HG03280 (cell line): ENCODE measurements at regions not wholly inside any gene's neighbourhood (a gene's known extent, or its start where the extent isn't known, plus 50 kb on each side); places are given as distances from the start of the nearest gene placed in this dataset.
A peak's percentile ranks its signal among the peaks of the same experiment; 100 is the strongest.
"Not testable (repeated sequence)": the region's sequence is repeated elsewhere in the genome, so short reads cannot be mapped to it uniquely, and the experiment has no call there.

Source experiments
- ATAC-seq: cut with Tn5 transposase; IDR thresholded peaks from one replicate; pipeline ENCODE4 v1.9.1; 2021; ENCODE audit warnings: mild to moderate bottlenecking, moderate library complexity; ENCODE audit not compliant: unreplicated experiment

DNA sequence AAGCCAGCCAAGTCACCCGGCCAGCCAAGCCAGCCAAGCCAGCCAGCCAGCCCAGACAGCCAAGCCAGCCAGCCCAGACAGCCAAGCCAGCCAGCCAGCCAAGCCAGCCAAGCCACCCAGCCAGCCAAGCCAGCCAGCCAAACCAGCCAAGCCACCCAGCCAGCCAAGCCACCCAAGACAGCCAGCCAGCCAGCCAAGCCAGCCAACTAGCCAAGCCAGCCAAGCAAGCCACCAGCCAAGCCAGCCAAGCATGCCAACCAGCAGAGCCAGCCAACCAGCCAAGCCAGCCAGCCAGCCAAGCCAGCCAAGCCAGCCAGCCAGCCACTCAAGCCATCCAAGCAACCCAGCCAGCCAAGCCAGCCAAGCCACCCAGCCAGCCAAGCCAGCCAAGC lies 323.1 kb upstream of the PLGLB2 start:
- ATAC-seq = not testable (repeated sequence)

DNA sequence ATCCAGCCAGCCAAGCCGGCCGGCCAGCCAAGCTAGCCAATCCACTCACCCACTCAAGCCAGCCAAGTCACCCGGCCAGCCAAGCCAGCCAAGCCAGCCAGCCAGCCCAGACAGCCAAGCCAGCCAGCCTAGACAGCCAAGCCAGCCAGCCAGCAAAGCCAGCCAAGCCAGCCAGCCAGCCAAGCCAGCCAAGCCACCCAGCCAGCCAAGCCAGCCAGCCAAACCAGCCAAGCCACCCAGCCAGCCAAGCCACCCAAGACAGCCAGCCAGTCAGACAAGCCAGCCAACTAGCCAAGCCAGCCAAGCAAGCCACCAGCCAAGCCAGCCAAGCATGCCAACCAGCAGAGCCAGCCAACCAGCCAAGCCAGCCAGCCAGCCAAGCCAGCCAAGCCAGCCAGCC lies 322.7 kb upstream of the PLGLB2 start:
- ATAC-seq = not testable (repeated sequence)

DNA sequence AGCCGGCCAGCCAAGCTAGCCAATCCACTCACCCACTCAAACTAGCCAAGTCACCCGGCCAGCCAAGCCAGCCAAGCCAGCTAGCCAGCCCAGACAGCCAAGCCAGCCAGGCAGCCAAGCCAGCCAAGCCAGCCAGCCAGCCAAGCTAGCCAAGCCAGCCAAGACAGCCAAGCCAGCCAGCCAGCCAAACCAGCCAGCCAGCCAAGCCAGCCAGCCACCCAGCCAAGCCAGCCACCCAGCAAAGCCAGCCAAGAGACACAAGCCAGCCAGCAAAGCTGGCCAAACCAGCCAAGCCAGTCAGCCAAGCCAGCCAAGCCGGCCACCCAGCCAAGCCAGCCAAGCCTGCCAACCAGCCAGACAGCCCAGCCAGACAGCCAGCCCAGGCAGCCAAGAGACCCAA lies 322.2 kb upstream of the PLGLB2 start:
- not testable (repeated sequence) for ATAC-seq

DNA sequence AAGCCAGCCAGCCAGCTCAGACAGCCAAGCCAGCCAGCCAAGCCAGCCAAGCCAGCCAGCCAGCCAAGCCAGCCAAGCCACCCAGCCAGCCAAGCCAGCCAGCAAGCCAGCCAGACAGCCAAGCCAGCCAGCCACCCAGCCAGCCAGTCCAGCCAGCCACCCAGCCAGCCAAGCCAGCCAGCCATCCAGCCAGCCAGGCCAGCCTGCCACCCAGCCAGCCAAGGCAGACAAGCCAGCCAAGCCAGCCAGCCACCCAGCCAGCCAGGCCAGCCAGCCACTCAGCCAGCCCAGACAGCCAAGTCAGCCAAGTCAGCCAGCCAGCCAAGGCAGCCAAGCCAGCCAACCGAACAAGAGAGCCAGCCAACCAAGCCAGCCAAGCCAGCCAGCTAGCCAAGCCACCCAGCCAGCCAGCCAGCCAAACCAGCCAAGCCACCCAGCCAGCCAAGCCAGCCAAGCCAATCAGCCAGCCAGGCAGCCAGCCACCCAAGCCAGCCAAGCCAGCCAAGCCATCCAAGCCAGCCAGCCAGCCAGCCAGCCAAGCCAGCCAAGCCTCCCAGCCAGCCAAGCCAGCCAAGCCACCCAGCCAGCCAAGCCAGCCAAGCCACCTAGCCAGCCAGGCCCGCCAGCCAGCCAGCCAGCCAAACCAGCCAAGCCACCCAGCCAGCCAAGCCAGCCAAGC lies 319.3 kb upstream of the PLGLB2 start:
- not testable (repeated sequence) for ATAC-seq

DNA sequence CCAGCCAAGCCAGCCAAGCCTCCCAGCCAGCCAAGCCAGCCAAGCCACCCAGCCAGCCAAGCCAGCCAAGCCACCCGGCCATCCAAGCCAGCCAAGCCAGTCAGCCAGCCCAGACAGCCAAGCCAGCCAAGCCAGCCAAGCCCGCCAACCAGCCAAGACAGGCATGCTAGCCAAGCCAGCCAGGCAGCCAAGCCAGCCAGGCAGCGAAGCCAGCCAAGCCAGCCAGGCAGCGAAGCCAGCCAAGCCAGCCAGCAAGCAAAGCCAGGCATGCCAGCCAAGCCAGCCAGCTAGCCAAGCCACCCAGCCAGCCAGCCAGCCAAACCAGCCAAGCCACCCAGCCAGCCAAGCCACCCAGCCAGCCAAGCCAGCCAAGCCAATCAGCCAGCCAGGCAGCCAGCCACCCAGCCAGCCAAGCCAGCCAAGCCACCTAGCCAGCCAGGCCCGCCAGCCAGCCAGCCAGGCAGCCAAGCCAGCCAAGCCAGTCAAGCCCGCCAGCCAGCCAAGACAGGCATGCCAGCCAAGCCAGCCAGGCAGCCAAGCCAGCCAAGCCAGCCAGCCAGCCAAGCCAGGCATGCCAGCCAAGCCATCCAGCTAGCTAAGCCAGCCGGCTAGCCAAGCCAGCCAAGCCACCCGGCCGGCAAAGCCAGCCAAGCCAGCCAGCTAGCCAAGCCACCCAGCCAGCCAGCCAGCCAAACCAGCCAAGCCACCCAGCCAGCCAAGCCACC lies 318.5 kb upstream of the PLGLB2 start:
- ATAC-seq = not testable (repeated sequence)

DNA sequence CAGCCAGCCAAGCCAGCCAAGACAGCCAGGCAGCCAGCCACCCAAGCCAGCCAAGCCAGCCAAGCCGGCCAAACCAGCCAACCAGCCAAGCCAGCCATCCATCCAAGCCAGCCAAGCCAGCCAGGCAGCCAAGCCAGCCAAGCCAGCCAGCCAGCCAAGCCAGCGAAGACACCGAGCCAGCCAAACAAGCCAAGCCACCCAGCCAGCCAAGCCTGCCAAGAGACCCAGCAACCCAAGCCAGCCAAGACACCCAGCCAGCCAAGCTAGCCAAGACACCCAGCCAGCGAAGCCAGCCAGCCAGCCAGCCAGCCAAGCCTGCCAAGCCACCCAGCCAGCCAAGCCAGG lies 318.0 kb upstream of the PLGLB2 start:
- ATAC-seq = not testable (repeated sequence)

DNA sequence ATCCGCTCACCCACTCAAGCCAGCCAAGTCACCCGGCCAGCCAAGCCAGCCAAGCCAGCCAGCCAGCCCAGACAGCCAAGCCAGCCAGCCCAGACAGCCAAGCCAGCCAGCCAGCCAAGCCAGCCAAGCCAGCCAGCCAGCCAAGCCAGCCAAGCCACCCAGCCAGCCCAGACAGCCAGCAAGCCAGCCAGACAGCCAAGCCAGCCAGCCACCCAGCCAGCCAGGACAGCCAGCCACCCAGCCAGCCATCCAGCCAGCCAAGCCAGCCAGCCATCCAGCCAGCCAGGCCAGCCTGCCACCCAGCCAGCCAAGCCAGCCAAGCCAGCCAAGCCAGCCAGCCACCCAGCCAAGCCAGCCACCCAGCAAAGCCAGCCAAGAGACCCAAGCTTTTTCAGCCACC lies 316.8 kb upstream of the PLGLB2 start:
- not testable (repeated sequence) for ATAC-seq

DNA sequence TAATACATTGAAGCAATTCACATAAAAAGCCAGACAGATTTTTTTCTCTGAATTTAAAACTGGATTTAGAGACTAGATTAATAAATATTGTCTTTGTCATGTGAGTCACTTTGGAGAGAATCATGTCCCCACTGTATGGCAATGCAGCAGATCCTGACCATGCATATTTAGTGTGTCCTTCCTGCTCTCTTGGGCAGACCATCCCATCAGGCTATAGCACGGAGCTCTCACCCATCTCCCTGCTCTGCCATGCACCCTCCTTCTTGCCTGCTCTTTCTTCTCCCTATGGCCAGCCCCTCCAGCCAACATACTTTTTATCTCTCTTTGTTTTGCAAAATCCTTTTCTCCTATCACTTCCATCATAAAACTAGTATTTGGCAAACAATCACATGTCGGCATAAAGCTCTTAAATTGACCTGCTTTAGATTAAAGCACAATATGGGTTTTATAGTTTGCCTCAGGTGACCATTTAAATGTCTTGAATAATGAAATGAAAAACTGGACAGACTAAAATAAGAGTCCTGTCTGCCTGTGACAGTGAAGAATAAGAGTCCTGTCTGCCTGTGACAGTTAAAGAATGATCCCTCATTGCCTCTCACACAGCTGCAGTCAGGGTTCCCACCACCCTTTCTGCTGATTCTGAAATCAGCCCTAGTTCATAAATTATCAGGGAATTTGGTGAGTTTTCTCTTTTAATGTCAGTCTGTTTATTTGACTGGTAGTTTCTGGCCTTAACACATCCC lies 315.0 kb upstream of the PLGLB2 start:
- ATAC-seq = not testable (repeated sequence)

DNA sequence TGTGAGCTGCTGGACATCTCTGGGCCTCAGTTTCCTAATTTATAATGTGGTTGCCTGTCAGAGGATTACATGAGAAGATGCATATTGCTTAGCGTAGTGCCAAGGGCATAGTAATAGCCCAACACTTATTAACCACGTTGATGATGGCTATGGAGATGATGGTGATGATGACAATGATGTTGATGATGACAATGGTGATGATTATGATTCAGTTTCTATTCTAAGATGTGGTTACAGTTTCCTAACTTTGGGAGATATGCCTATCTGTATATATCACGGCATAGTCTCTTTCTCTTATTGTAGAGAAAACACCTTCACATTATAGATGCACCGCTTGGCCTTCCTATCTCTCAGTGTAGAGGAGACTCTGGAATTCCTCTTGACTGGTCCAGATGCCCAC lies 311.9 kb upstream of the PLGLB2 start:
- not testable (repeated sequence) for ATAC-seq

DNA sequence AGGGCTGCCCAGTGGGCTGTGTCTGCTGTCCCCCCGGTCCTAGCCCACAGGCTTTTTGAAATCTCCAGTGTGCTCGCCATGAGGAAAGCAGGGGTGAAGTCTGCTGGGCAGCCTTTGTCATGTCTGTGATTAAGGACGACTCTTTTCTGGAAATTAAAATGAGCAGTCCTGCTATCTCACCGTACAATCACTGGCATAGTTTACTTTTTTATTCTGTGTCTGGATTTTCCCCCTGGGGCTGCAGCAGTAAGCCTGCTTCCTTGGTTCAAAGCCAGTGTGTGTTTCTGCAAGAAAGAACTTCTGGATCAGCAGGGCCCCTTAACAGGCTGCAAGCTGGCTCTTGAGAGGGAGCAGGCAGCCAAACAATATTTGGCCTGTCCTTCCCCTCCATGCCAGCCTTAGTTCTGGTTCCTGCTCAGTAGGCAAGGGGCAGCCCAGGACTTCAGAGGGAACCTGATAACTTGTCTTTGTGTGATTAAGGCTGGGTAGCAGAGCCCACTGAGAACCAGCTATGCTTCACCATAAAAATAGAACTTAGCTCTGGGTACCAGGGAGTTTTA lies 310.1 kb upstream of the PLGLB2 start:
- ATAC-seq = not testable (repeated sequence)

DNA sequence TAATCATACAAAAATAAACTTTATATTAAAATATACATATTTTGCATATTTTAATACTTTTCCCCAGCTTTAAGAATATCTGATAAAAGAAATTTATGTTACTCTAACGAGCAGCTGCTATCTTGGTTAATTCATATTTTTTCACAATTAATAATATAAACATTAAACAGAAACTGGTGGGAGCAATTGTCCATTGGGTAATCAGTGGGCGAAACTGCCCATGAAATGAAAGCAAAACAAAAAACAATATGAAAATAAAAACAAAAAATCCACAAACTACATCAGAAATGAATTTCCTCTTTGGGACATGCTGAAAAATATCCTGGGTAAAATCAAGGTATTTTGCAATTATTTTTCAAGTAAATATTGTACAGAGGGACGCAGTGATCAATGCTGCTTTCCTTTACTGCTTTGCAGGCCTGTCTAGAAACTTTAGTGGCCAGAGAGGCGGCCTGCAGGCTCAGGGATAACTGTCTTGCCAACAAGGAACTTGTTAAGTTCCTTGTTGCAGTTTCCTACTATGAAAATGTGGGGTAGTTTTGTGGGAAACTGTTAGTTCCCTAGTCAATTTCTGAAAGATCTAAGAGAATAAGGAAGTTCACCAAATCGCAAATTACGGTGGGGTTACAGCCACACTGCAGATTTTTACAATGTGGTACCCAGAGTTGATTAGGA lies 309.0 kb upstream of the PLGLB2 start:
- ATAC-seq = not testable (repeated sequence)

DNA sequence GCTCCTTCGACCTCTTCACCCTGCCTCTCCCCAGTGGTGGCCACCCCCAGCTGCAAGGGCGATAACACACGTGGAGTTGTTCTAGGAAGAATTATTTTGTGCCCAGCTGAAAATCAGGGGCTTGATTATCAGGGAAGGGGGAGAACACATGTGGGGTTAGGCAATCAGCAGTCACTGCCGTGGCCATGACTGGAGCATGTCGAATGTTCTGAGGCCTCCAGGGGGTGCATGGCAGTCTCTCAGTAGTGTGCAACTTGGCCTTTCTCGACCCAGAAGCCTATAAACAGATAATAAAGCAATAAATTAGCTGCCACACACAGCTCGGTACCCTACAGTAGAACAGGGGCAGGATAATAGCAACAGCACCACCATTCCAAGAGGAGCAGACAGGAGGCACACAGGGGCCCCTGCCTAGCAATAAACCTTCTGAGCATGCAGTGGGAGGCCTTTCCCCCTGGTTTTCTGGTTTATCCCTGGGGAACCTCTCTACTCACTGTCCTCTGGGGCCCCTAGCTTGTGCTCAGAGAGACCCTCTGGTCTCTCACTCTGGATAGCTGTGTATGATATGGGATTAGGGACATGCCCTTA lies 308.2 kb upstream of the PLGLB2 start:
- ATAC-seq = not testable (repeated sequence)

DNA sequence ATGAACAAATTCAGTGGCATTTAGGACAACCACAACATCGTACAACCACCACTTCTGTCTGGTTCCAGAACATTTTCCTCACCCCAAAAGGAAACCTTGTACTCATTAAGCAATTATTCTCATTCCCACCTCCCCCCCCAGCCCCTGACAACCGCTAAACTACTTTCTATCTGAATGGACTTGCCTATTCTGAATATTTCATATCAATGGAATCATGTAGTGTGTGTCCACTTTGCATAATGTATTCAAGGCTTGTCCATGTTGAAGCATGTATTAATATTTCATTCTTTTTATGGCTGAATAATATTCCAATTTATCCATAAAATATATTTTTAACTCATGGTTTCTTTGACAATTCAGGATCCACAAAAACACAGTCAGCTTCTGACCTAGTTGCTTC lies 307.2 kb upstream of the PLGLB2 start:
- ATAC-seq = not testable (repeated sequence)

DNA sequence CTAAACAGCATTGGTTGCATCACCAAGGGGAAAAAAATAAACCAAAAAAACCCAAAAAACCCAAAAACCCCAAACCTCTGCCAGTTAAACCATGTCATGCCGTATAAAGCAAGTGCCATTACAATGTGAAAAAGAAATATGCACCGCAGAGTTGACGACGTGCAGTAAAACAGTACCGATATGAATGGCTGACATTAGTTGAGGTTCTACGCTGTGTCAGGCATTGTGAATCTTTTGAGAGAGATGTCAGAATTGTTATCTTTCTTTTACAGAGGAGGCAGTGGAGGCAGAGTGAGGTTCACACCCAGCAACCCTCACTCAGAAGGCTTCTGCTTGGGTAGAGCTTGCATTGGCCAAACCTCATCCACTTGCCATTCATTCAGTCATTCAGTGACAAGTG lies 306.5 kb upstream of the PLGLB2 start:
- ATAC-seq = not testable (repeated sequence)

DNA sequence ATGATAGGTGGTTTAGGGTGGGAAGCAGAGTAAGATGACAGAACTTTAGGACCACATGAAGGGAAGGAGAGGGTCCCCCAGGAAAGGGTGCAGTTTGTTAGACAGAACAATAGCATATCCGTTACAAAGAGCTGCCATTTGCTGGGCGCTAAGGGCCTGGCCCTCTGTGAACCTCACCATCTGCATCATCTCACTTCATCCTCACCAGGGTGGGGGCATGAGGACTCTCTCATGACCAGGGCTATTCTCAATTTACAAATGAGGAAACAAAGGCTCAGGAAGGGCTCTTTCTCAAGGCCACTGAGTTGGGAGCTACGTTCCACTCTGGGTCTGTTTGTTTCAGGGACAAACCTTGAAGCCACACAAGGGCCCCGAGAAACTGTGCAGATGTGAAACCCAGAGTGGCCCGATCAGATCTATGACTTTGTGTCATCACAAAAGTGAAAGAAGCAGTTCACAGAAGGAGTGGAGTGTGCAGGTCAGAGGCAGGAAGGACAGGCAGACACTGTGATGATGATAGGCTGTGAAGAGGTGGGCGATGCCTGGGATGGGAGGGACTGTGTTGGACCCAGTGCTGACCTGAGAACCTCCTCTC lies 304.8 kb upstream of the PLGLB2 start:
- peak; percentile 97 for ATAC-seq

DNA sequence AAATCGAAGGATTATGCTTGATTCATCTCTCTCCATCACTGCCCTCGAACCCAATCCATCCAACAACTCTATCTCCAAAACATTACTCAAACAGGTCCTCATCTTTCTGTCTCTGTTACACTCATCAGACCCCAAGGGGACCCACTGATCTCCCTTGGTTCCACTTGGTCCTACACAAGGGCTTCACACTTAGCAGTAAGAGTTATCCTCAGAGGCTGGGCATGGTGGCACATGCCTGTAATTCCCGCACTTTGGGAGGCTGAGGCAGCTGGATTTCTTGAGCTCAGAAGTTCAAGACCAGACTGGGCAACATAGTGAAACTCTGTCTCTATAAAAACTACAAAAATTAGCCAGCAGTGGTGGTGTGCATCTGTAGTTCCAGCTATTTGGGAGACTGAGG lies 302.9 kb upstream of the PLGLB2 start:
- ATAC-seq = not testable (repeated sequence)

DNA sequence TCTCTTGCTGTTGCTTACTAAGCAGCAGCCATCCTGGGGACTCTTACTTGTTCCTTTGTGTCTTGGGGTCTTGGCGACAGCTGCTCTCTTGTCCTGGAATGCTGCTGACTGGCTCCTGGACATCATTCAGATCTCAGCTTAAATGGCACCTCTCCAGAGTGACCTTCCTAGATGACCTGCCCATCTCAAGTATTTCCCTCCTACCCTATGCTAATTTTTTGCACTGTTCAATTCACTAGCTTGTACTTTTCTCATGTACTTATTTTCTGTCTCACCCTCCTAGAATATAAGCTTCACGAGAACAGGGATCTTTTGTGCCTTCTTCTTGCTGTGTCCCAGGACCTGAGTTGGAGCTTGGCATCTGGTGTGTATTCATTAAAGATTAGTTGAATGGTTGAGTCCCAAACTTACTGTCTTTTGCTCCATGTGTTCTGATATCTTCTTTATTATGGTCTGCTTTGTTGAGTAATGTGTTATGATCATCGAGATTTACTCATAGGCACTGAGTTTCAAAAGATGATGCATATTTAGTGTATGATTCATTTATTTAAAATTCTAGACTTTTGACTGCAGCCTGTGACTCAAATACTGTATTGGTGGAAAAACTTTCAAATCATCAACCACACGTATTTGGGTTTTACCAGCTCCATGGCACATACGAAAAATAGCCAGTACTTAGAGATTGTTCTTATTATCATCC lies 302.1 kb upstream of the PLGLB2 start:
- not testable (repeated sequence) for ATAC-seq

DNA sequence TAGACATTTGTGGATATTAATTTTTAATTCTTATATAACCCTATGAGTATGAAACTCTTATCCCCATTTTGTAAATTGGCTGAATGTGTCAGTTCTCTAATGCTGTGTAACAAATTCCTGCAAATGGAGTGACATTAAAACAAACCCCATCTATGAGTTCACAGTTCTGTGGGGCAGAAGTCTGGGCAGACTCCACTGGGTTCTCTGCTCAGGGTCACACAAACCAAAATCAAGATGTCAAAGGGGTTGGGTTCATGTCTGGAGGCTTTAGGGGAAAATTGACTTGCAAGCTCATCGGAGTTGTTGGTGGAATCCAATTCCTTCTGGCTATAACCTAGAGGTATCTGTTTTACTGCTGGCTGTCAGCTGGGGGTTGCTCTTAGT lies 301.6 kb upstream of the PLGLB2 start:
- not testable (repeated sequence) for ATAC-seq

DNA sequence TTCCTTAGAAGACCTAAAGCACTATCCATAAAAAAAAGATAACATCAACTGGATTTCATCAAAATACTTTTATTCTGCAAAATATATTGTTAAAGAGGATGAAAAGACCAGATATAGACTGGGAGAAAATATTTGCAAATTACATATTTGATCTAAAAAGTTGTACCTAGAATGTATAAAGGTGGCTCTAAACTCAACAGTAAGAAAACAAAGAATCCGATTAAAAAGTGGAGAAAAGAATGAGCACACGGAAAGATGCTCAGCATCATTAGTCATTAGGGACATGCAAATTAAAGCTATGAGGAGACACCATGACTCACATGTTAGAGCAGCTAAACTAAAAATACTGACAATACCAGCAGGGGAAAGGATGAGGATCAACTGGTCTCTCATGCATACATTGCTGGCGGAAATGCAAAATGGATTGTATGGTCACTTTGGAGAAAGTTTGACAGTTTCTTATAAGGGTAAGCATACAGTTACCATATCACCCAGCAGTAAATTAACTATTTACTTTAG lies 298.4 kb upstream of the PLGLB2 start:
- ATAC-seq = peak; percentile 76
